ENCODE measurements at regions not wholly inside any gene's neighbourhood (a gene's known extent, or its start where the extent isn't known, plus 50 kb on each side); places are given as distances from the start of the nearest gene placed in this dataset.

DNA sequence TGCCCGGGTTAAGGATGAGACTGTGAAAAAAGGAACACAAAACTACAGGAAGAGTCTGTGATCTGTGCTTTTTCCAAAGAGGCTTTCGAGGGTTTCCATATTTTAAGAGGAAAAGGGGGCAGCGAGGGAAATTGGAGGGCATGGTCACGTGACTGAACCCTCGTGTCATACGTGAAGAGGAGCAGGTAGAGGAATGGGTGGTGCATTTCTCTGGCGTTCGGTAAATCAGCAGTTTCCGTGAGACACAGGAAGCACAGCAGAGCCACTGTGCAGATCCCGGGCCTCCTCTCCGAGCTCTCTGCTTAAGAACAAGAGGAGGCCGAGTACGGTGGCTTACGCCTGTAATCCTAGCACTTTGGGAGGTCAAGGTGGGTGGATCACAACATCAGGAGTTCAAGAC is 219.7 kb downstream of the NDUFA10 start:
- H3K27ac ChIP-seq = no peak overlapping the region
- no peaks in the 10 kb centered on the region for H3K4me1 ChIP-seq
- H3K36me3 ChIP-seq = no peaks in the 10 kb centered on the region
- no peaks in the 10 kb centered on the region for H3K27me3 ChIP-seq
- no peak overlapping the region for H3K4me3 ChIP-seq
- no peaks in the 10 kb centered on the region for H3K9me3 ChIP-seq
- TF ChIP-seq POLR2A (IDR thresholded peaks at IDR 0.05) (no peak), CTCF (IDR thresholded peaks at IDR 0.05) (no peak)
- DNase-seq = peak in 1 of 3 donors; percentile 15

DNA sequence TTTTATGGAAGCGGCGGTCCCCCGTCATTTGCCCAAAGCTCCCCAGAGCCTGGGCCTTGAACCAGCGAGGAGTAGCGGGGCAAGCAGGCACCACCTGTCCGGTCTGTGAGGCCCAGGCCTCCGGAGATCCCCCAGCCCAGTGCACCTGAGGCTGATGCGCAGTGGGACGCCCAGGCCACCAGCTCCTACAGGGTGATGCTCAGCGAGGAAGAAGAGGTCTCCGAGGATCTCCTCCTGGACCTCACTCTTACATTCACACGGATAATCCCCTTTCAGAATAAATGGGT is 220.2 kb downstream of the NDUFA10 start:
- no peaks in the 10 kb centered on the region for H3K27me3 ChIP-seq
- no peak overlapping the region for H3K4me3 ChIP-seq
- no peaks in the 10 kb centered on the region for H3K36me3 ChIP-seq
- no peaks in the 10 kb centered on the region for H3K4me1 ChIP-seq
- peak in 2 of 3 donors; percentile 24 to 33 for DNase-seq
- H3K9me3 ChIP-seq = no peaks in the 10 kb centered on the region
- TF ChIP-seq CTCF (IDR thresholded peaks at IDR 0.05) (no peak), POLR2A (IDR thresholded peaks at IDR 0.05) (no peak)
- H3K27ac ChIP-seq = no peak overlapping the region

- H3K27me3 ChIP-seq = no peaks in the 10 kb centered on the region
- TF ChIP-seq POLR2A (IDR thresholded peaks at IDR 0.05) = no peak
- TF ChIP-seq CTCF (IDR thresholded peaks at IDR 0.05) = no peak
- peak in 2 of 3 donors; percentile 25 to 31 for DNase-seq
- H3K4me1 ChIP-seq = no peaks in the 10 kb centered on the region
- no peaks in the 10 kb centered on the region for H3K9me3 ChIP-seq
- no peak overlapping the region for H3K27ac ChIP-seq
- H3K36me3 ChIP-seq = no peaks in the 10 kb centered on the region
- no peak overlapping the region for H3K4me3 ChIP-seq
These were observed 220.7 kb downstream of the NDUFA10 start for GRCh38 chr2:239804161-239805042.

- TF ChIP-seq CTCF (IDR thresholded peaks at IDR 0.05) = no peak
- no peaks in the 10 kb centered on the region for H3K4me1 ChIP-seq
- H3K36me3 ChIP-seq = no peaks in the 10 kb centered on the region
- H3K27ac ChIP-seq = no peak overlapping the region
- no peak overlapping the region for H3K4me3 ChIP-seq
- DNase-seq = peak in 1 of 3 donors; percentile 31
- no peaks in the 10 kb centered on the region for H3K27me3 ChIP-seq
- H3K9me3 ChIP-seq = no peaks in the 10 kb centered on the region
These were observed 221.4 kb downstream of the NDUFA10 start for GRCh38 chr2:239803766-239804115.

- TF ChIP-seq CTCF (IDR thresholded peaks at IDR 0.05) (no peak), POLR2A (IDR thresholded peaks at IDR 0.05) (no peak)
- no peaks in the 10 kb centered on the region for H3K4me1 ChIP-seq
These were observed 221.9 kb downstream of the NDUFA10 start for GRCh38 chr2:239803102-239803765.

More at GRCh38 chr2:239803102-239803765, 221.9 kb downstream of the NDUFA10 start:
- Histone ChIP-seq H3K9me3 (no peaks in the 10 kb centered on the region), H3K4me3 (no peak overlapping the region), H3K27me3 (no peaks in the 10 kb centered on the region), H3K36me3 (no peaks in the 10 kb centered on the region), H3K27ac (no peak overlapping the region)
- DNase-seq = peak in 2 of 3 donors; percentile 12 to 38
